Psoas muscle (tissue), 7 donors: ENCODE measurements at regions not wholly inside any gene's neighbourhood (a gene's known extent, or its start where the extent isn't known, plus 50 kb on each side); places are given as distances from the start of the nearest gene placed in this dataset.

Experiments
- ATAC-seq, 4 donors: fragments of 200-7000 bp; cut with Tn5 transposase; one replicate each; pipeline ENCODE4 v1.9.1; 2020; ENCODE audit warnings: moderate library complexity in 3 of 4, mild to moderate bottlenecking in 2 of 4
- DNase-seq, 2 donors: peaks; one replicate each; pipeline ENCODE4 v3.0.0-alpha.2; 2020
- H3K27ac ChIP-seq: fragments of 200-600 bp; one replicate; pipeline ENCODE4 v1.8.0; 2022
- H3K27me3 ChIP-seq, 3 donors: fragments of 200-600 bp in 1 of 3; one replicate each; pipeline versions ENCODE4 v1.6.1 to v1.8.0; 2013 to 2022; ENCODE audit warnings: low read length in 2 of 3, mild to moderate bottlenecking in 2 of 3, moderate library complexity in 1 of 3; ENCODE audit not compliant: insufficient read depth in 3 of 3
- H3K36me3 ChIP-seq, 2 donors: fragments of 200-600 bp in 1 of 2; one replicate each; pipeline versions ENCODE4 v1.6.1 to v1.8.0; 2013 to 2022; ENCODE audit warnings: low read depth in 1 of 2, mild to moderate bottlenecking in 1 of 2, moderate library complexity in 1 of 2; ENCODE audit not compliant: insufficient read depth in 1 of 2
- H3K4me1 ChIP-seq: fragments of 200-600 bp; one replicate; pipeline ENCODE4 v1.8.0; 2022
- H3K4me3 ChIP-seq: fragments of 200-600 bp; one replicate; pipeline ENCODE4 v1.8.0; 2022; ENCODE audit warnings: mild to moderate bottlenecking
- H3K9me3 ChIP-seq: fragments of 200-600 bp; one replicate; pipeline ENCODE4 v1.8.0; 2022
- CTCF ChIP-seq: fragments of 200-600 bp; IDR thresholded peaks from one replicate; pipeline ENCODE4 v1.8.0; 2022; ENCODE audit warnings: antibody characterized with exemption
- WGBS, 3 donors: extraction: QIAGEN DNeasy Blood & Tissue Kit; methylation state at CpG; one replicate each; pipeline versions ENCODE4 v1.1.6 to v1.1.7; 2013; 5-methylcytosine and 5-hydroxymethylcytosine counted together
- intact Hi-C, 2 donors: fragments of 100-400 bp; cut with DNase I; formaldehyde crosslinking; loops; one replicate each; pipeline versions ENCODE4 v1.11.0 to v1.14.2; 2022
- donor health status: healthy with polysubstance abuse.
- donor health status: DM: no; HTN: no; CAD: no; lungs with moderate emphysema.
- donor health status: Bipolar disorder and iron deficiency.
- donor health status: healthy.
- donor health status: DM: yes; HTN: yes; CAD: no.
- donor health status: DM: no; HTN: no; CAD: no.
- donor health status: DM: yes; HTN: yes; CAD: no.

GRCh38 chr11:81036168-81036870, 1595.5 kb upstream of the TENM4 start:
- intact Hi-C loops, result no loop called here
- no peaks in the 10 kb centered on the region for H3K9me3 ChIP-seq

GRCh38 chr11:81033779-81034540, 1593.1 kb upstream of the TENM4 start:
- no peak overlapping the region for H3K4me3 ChIP-seq
- DNase-seq, result no peak
- TF ChIP-seq CTCF, result no peak
- no peaks in the 10 kb centered on the region for H3K36me3 ChIP-seq
- H3K27ac ChIP-seq, result no peak overlapping the region
- ATAC-seq, result no peak
- intact Hi-C loops, result no loop called here
- H3K27me3 ChIP-seq, result no peaks in the 10 kb centered on the region
- no peaks in the 10 kb centered on the region for H3K4me1 ChIP-seq
- no peaks in the 10 kb centered on the region for H3K9me3 ChIP-seq
- 19 to 38% (median 25%) methylated on average over 6 of the region's 6 CpGs for WGBS, 3 donors

More at GRCh38 chr11:81036168-81036870, 1595.5 kb upstream of the TENM4 start:
- no peak for ATAC-seq
- no peak for DNase-seq
- H3K27ac ChIP-seq, result no peak overlapping the region
- H3K4me3 ChIP-seq, result no peak overlapping the region
- H3K4me1 ChIP-seq, result no peaks in the 10 kb centered on the region
- no peaks in the 10 kb centered on the region for H3K36me3 ChIP-seq
- no peak for TF ChIP-seq CTCF
- WGBS, 3 donors, result 92 to 97% (median 97%) methylated on average over 3 of the region's 3 CpGs
- no peaks in the 10 kb centered on the region for H3K27me3 ChIP-seq

GRCh38 chr11:81032906-81033305, 1592.1 kb upstream of the TENM4 start:
- no peak overlapping the region for H3K4me3 ChIP-seq
- intact Hi-C loops, result no loop called here
- H3K27ac ChIP-seq, result no peak overlapping the region
- no peaks in the 10 kb centered on the region for H3K27me3 ChIP-seq
- no peaks in the 10 kb centered on the region for H3K4me1 ChIP-seq
- no peaks in the 10 kb centered on the region for H3K36me3 ChIP-seq
- H3K9me3 ChIP-seq, result no peaks in the 10 kb centered on the region
- no peak for TF ChIP-seq CTCF
- DNase-seq, result no peak
- WGBS, 3 donors, result 82 to 93% (median 93%) methylated on average over 10 of the region's 10 CpGs
- ATAC-seq, result no peak

- Histone ChIP-seq H3K27ac (no peak overlapping the region), H3K27me3 (no peaks in the 10 kb centered on the region), H3K4me3 (no peak overlapping the region), H3K9me3 (no peaks in the 10 kb centered on the region), H3K36me3 (no peaks in the 10 kb centered on the region), H3K4me1 (no peaks in the 10 kb centered on the region)
- intact Hi-C loops, result no loop called here
- 90 to 95% (median 93%) methylated on average over 1 of the region's 1 CpG for WGBS, 3 donors
- TF ChIP-seq CTCF, result no peak
- no peak for DNase-seq
- no peak for ATAC-seq
These were observed 1589.4 kb upstream of the TENM4 start for GRCh38 chr11:81030186-81030585.
